HFF-Myc (cell line): ENCODE measurements at regions not wholly inside any gene's neighbourhood (a gene's known extent, or its start where the extent isn't known, plus 50 kb on each side); places are given as distances from the start of the nearest gene placed in this dataset.

Source experiments
- DNase-seq: peaks from one replicate; pipeline ENCODE4 v3.0.0-alpha.2; 2011; ENCODE audit warnings: low read depth; ENCODE audit errors: extremely low read depth
- H3K4me3 ChIP-seq: replicated peaks from 2 replicates; pipeline ENCODE4 v1.5.1; 2011; ENCODE audit warnings: low read depth, mild to moderate bottlenecking, control low read depth, low read length
- TF ChIP-seq, protein P1 (sequence below): IDR thresholded peaks from 2 replicates; pipeline ENCODE4 v1.5.1; 2012; ENCODE audit warnings: mild to moderate bottlenecking, low read depth, low read length, control low read depth; ENCODE audit errors: missing control alignments

DNA sequence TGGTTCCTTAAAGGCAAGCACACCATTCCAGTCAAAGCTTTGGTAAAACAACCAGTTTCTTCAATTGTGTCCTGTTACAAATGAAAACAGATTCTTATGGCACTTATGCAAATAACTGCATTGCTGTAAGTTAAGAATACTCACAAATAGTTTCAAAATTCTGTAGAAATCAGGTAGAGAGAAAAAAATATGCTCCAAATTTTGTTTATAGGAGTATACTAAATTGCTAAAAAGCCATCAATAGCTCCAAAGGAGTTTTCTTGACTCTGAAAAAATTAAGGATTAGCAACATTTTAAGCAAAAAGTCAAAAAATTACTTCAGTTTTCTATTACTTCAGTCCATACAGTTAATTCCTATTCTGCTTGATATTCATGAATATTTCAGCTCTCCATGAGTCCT, 51.3 kb upstream of the KAT6B start:
- DNase-seq = no peak
- no peak overlapping the region for H3K4me3 ChIP-seq
- TF ChIP-seq, protein P1, sequence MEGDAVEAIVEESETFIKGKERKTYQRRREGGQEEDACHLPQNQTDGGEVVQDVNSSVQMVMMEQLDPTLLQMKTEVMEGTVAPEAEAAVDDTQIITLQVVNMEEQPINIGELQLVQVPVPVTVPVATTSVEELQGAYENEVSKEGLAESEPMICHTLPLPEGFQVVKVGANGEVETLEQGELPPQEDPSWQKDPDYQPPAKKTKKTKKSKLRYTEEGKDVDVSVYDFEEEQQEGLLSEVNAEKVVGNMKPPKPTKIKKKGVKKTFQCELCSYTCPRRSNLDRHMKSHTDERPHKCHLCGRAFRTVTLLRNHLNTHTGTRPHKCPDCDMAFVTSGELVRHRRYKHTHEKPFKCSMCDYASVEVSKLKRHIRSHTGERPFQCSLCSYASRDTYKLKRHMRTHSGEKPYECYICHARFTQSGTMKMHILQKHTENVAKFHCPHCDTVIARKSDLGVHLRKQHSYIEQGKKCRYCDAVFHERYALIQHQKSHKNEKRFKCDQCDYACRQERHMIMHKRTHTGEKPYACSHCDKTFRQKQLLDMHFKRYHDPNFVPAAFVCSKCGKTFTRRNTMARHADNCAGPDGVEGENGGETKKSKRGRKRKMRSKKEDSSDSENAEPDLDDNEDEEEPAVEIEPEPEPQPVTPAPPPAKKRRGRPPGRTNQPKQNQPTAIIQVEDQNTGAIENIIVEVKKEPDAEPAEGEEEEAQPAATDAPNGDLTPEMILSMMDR = no peak
